HCT116 (cell line): ENCODE measurements at regions not wholly inside any gene's neighbourhood (a gene's known extent, or its start where the extent isn't known, plus 50 kb on each side); places are given as distances from the start of the nearest gene placed in this dataset.

Experiments
- ATAC-seq: fragments of 200-7000 bp; cut with Tn5 transposase; 2 replicates; pipeline ENCODE4 v1.9.1; 2020; ENCODE audit warnings: mild to moderate bottlenecking, moderate library complexity
- BruUV-seq: library from RNA; stranded (reverse); fragments of 400-500 nt; replicated peaks from 2 replicates; lab custom pipeline; 2021; lab: Mats Ljungman, UMichigan
- CTCF ChIA-PET: fragments of 300-600 bp; sonication (Branson Sonifier 250); formaldehyde crosslinking; loops from one replicate; lab custom pipeline; 2021; ENCODE audit warnings: antibody characterized with exemption; lab: Charles Lee
- POLR2A ChIA-PET: fragments of 300-600, 350-600 bp; sonication (Branson Sonifier 250); formaldehyde crosslinking; loops from one replicate; lab custom pipeline; 2021; ENCODE audit warnings: antibody characterized with exemption; lab: Charles Lee
- RAD21 ChIA-PET, 2 experiments: fragments of 300-600 bp; sonication (Branson Sonifier 250); formaldehyde crosslinking; loops; one replicate each; lab custom pipeline; 2023; ENCODE audit warnings: low total read pairs in 2 of 2; ENCODE audit not compliant: uncharacterized antibody in 2 of 2, unreplicated experiment in 2 of 2, low non-redundant PET in 1 of 2; lab: Charles Lee
- DNase-seq: peaks from one replicate; pipeline ENCODE4 v3.0.0-alpha.2; 2010; ENCODE audit warnings: low read depth, low spot score
- H2AFZ ChIP-seq: fragments of 200-600 bp; shearing (Covaris generic), sonication (generic); 2 replicates; pipeline ENCODE4 v1.6.1; 2017; ENCODE audit warnings: low read depth, mixed run types, mixed read lengths, antibody characterized with exemption, low read length; ENCODE audit not compliant: poor library complexity, severe bottlenecking
- H3K27ac ChIP-seq: 2 replicates; pipeline ENCODE4 v1.5.1; 2012; ENCODE audit warnings: low read depth, low read length
- H3K27me3 ChIP-seq: fragments of 200-600 bp; sonication (generic); 2 replicates; pipeline ENCODE4 v1.6.1; 2016; ENCODE audit warnings: mixed run types, low read length, mixed read lengths; ENCODE audit not compliant: insufficient read depth
- H3K36me3 ChIP-seq, 2 experiments: fragments of 200-500 bp in 1 of 2; fragments of 200-600 bp in 1 of 2; sonication (Bioruptor generic) in 1 of 2; sonication (generic) in 1 of 2; 2 replicates each; pipeline versions ENCODE4 v1.5.1 to v1.6.1; 2014 to 2016; ENCODE audit warnings: low read length in 2 of 2, inconsistent platforms in 1 of 2, mixed read lengths in 1 of 2, mixed run types in 1 of 2; ENCODE audit not compliant: insufficient read depth in 2 of 2, control insufficient read depth in 1 of 2
- H3K4me1 ChIP-seq, 2 experiments: fragments of 200-600 bp in 1 of 2; sonication (generic) in 1 of 2; 2 replicates each; pipeline versions ENCODE4 v1.5.1 to v1.6.1; 2012 to 2017; ENCODE audit warnings: low read length in 2 of 2, inconsistent platforms in 1 of 2, mild to moderate bottlenecking in 1 of 2, mixed read lengths in 1 of 2, mixed run types in 1 of 2, moderate library complexity in 1 of 2; ENCODE audit not compliant: insufficient read depth in 2 of 2, control insufficient read depth in 1 of 2
- H3K4me2 ChIP-seq: fragments of 200-600 bp; sonication (generic); 2 replicates; pipeline ENCODE4 v1.6.1; 2017; ENCODE audit warnings: mixed run types, low read length, mixed read lengths
- H3K4me3 ChIP-seq, 2 experiments: fragments of 200-600 bp in 1 of 2; sonication (generic) in 1 of 2; replicated peaks in 1 of 2; 2 replicates each; pipeline ENCODE4 v1.5.1; 2011 to 2016; ENCODE audit warnings: low read length in 2 of 2, control low read depth in 1 of 2, low read depth in 1 of 2, mild to moderate bottlenecking in 1 of 2, mixed read lengths in 1 of 2, mixed run types in 1 of 2
- H3K79me2 ChIP-seq: fragments of 200-600 bp; sonication (generic); 2 replicates; pipeline ENCODE4 v1.6.1; 2017; ENCODE audit warnings: mild to moderate bottlenecking, mixed run types, low read length, moderate library complexity, mixed read lengths; ENCODE audit not compliant: insufficient read depth
- H3K9ac ChIP-seq: fragments of 200-600 bp; sonication (generic); 2 replicates; pipeline ENCODE4 v1.6.1; 2016; ENCODE audit warnings: low read length, mixed read lengths
- H3K9me2 ChIP-seq: fragments of 200-600 bp; sonication (generic), shearing (Covaris generic); 2 replicates; pipeline ENCODE4 v1.6.1; 2017; ENCODE audit warnings: mixed run types, mild to moderate bottlenecking, moderate library complexity; ENCODE audit not compliant: insufficient read depth
- H3K9me3 ChIP-seq, 2 experiments: fragments of 200-500 bp in 1 of 2; fragments of 200-600 bp in 1 of 2; sonication (Bioruptor generic) in 1 of 2; sonication (generic) in 1 of 2; 2 replicates each; pipeline ENCODE4 v1.6.1; 2014 to 2017; ENCODE audit warnings: low read length in 2 of 2, mixed read lengths in 2 of 2, inconsistent platforms in 1 of 2, low read depth in 1 of 2, mild to moderate bottlenecking in 1 of 2, mixed run types in 1 of 2, moderate library complexity in 1 of 2; ENCODE audit not compliant: control insufficient read depth in 1 of 2, insufficient read depth in 1 of 2
- H4K20me1 ChIP-seq: fragments of 200-600 bp; sonication (generic), shearing (Covaris generic); 2 replicates; pipeline ENCODE4 v1.6.1; 2017; ENCODE audit warnings: mixed run types, mild to moderate bottlenecking, moderate library complexity; ENCODE audit not compliant: insufficient read depth
- CEBPB ChIP-seq: IDR thresholded peaks from 2 replicates; pipeline ENCODE4 v1.6.1; 2012; ENCODE audit warnings: low read depth
- EGR1 ChIP-seq: IDR thresholded peaks from 2 replicates; pipeline ENCODE4 v1.6.1; 2012; ENCODE audit warnings: low read depth
- EZH2phosphoT487 ChIP-seq: fragments of 200-600 bp; IDR thresholded peaks from 2 replicates; pipeline ENCODE4 v1.6.1; 2018; ENCODE audit warnings: antibody characterized with exemption, borderline replicate concordance
- JUND ChIP-seq: IDR thresholded peaks from 2 replicates; pipeline ENCODE4 v1.6.1; 2012
- POLR2A ChIP-seq: IDR thresholded peaks from 2 replicates; pipeline ENCODE4 v1.7.0; 2011; ENCODE audit warnings: borderline replicate concordance; ENCODE audit not compliant: insufficient read depth, insufficient read length; ENCODE audit errors: extremely low read depth
- POLR2AphosphoS5 ChIP-seq: IDR thresholded peaks from 2 replicates; pipeline ENCODE4 v1.6.1; 2011; ENCODE audit warnings: mild to moderate bottlenecking, low read depth, low read length, moderate library complexity
- RAD21 ChIP-seq: IDR thresholded peaks from 2 replicates; pipeline ENCODE4 v1.6.1; 2012; ENCODE audit warnings: low read depth, mild to moderate bottlenecking
- SIN3A ChIP-seq: IDR thresholded peaks from 2 replicates; pipeline ENCODE4 v1.6.1; 2012; ENCODE audit warnings: low read depth
- SRF ChIP-seq: IDR thresholded peaks from 2 replicates; pipeline ENCODE4 v1.6.1; 2012; ENCODE audit warnings: low read depth
- TCF7L2 ChIP-seq: IDR thresholded peaks from 2 replicates; pipeline ENCODE4 v1.7.0; 2011; ENCODE audit warnings: borderline replicate concordance, inconsistent platforms; ENCODE audit not compliant: insufficient read depth, insufficient read length; ENCODE audit errors: extremely low read depth
- ZNF274 ChIP-seq: fragments of 200-500 bp; sonication (Bioruptor generic); IDR thresholded peaks from 2 replicates; pipeline ENCODE4 v1.6.1; 2014; ENCODE audit warnings: mild to moderate bottlenecking, low read depth, low read length, inconsistent platforms
- intact Hi-C: fragments of 100-400 bp; cut with micrococcal nuclease; formaldehyde crosslinking; loops from 2 replicates; pipeline ENCODE4 v1.10.0; 2022
- TF ChIP-seq, protein P1 (sequence below): IDR thresholded peaks from 2 replicates; pipeline ENCODE4 v1.6.1; 2011; ENCODE audit warnings: mild to moderate bottlenecking, low read length, moderate library complexity; ENCODE audit not compliant: insufficient replicate concordance; ENCODE audit errors: extremely low read depth

DNA sequence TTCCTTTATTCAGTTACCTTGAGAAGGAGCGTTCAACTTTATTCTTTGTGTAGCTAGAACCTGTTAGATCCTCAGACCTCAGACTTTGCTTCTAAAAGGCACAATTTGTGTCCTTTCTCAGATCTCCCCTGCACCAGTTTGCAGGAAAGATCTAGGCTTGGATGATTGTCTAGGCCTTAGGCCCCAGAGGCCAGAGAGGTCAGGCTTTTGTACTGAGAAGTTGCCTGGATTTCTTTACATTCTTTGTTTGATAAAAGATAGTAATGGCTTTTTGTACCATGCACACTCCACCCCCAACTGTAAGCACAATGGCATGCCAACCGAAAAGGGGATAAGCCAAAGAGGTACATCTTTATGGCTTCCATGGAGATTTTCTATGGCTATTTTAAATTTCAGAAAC is 719.6 kb upstream of the NR2F2 start (continued):
- TF ChIP-seq, protein P1, sequence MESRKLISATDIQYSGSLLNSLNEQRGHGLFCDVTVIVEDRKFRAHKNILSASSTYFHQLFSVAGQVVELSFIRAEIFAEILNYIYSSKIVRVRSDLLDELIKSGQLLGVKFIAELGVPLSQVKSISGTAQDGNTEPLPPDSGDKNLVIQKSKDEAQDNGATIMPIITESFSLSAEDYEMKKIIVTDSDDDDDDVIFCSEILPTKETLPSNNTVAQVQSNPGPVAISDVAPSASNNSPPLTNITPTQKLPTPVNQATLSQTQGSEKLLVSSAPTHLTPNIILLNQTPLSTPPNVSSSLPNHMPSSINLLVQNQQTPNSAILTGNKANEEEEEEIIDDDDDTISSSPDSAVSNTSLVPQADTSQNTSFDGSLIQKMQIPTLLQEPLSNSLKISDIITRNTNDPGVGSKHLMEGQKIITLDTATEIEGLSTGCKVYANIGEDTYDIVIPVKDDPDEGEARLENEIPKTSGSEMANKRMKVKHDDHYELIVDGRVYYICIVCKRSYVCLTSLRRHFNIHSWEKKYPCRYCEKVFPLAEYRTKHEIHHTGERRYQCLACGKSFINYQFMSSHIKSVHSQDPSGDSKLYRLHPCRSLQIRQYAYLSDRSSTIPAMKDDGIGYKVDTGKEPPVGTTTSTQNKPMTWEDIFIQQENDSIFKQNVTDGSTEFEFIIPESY: no peak
- TF ChIP-seq EZH2phosphoT487 (no peak), POLR2A (no peak)

DNA sequence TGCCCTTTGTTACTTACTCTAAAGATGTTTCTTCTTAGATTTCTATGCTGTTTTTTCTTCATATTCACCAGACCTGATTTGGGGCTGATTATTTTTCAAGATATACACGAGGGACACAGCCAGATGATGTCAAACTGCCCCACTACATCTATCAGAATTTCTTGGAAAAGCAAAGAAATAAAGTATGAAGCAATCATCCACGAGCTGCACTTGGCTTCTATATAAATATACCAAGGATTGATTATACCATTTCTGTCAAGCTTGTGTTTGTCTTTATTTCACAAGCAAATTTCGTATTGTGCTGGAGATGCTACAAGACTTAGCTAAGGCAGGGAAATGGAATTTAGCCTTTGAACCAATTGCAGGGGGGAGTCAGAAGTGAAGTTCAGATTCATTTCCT is 715.1 kb upstream of the NR2F2 start:
- BruUV-seq: no TSS peak
- RAD21 ChIA-PET: no interaction called here
- Histone ChIP-seq H3K9me2 (no peaks in the 10 kb centered on the region), H3K27ac (no peak overlapping the region), H3K27me3 (no peaks in the 10 kb centered on the region), H3K79me2 (no peaks in the 10 kb centered on the region), H3K9me3 (no peaks in the 10 kb centered on the region), H3K4me3 (no peak overlapping the region), H3K4me2 (no peak overlapping the region), H4K20me1 (no peaks in the 10 kb centered on the region), H2AFZ (no peak overlapping the region), H3K9ac (no peak overlapping the region), H3K36me3 (no peaks in the 10 kb centered on the region), H3K4me1 (no peaks in the 10 kb centered on the region)
- intact Hi-C loops: no loop called here
- POLR2A ChIA-PET: no interaction called here
- no peak for TF ChIP-seq JUND
- TF ChIP-seq RAD21: no peak
- TF ChIP-seq CEBPB: no peak
- no peak for TF ChIP-seq POLR2A
- TF ChIP-seq POLR2AphosphoS5: no peak
- no peak for TF ChIP-seq EZH2phosphoT487
- no peak for TF ChIP-seq ZNF274
- TF ChIP-seq SRF: no peak
- no peak for TF ChIP-seq EGR1
- TF ChIP-seq SIN3A: no peak
- TF ChIP-seq TCF7L2: no peak
- CTCF ChIA-PET: no interaction called here
- ATAC-seq (no peak), DNase-seq (no peak)
